Mesothelial cell of epicardium (in vitro differentiated cells): ENCODE measurements at regions not wholly inside any gene's neighbourhood (a gene's known extent, or its start where the extent isn't known, plus 50 kb on each side); places are given as distances from the start of the nearest gene placed in this dataset.
A peak's percentile ranks its signal among the peaks of the same experiment; 100 is the strongest.

Experiments used
- DNase-seq, 2 experiments: peaks; one replicate each; pipeline ENCODE4 v3.0.0; 2021; ENCODE audit warnings: low spot score in 2 of 2; ENCODE audit not compliant: unreplicated experiment in 2 of 2
- H3K27ac Mint-ChIP-seq: 2 replicates; pipeline ENCODE4 v1.8.0; 2021; ENCODE audit warnings: mixed read lengths
- H3K27me3 Mint-ChIP-seq: 2 replicates; pipeline ENCODE4 v1.8.0; 2021; ENCODE audit warnings: low read depth, mixed read lengths
- H3K36me3 Mint-ChIP-seq: 2 replicates; pipeline ENCODE4 v1.8.0; 2021; ENCODE audit warnings: mixed read lengths
- H3K4me1 Mint-ChIP-seq: 2 replicates; pipeline ENCODE4 v1.8.0; 2021; ENCODE audit warnings: mixed read lengths
- H3K4me3 Mint-ChIP-seq: 2 replicates; pipeline ENCODE4 v1.8.0; 2021; ENCODE audit warnings: mild to moderate bottlenecking, moderate library complexity, mixed read lengths
- H3K9me3 Mint-ChIP-seq: 2 replicates; pipeline ENCODE4 v1.8.0; 2021; ENCODE audit warnings: mixed read lengths
- CTCF ChIP-seq: fragments of 200-600 bp; sonication (generic); IDR thresholded peaks from one replicate; pipeline ENCODE4 v1.5.0; 2021; ENCODE audit warnings: antibody characterized with exemption; ENCODE audit not compliant: unreplicated experiment

- TF ChIP-seq CTCF: no peak
- no peak for DNase-seq
- H3K27ac Mint-ChIP-seq: peak overlapping the region; percentile 59
- H3K4me1 Mint-ChIP-seq: peaks cover 17% of the 10 kb centered on the region
- no peaks in the 10 kb centered on the region for H3K9me3 Mint-ChIP-seq
- no peak overlapping the region for H3K4me3 Mint-ChIP-seq
- H3K27me3 Mint-ChIP-seq: no peaks in the 10 kb centered on the region
- no peaks in the 10 kb centered on the region for H3K36me3 Mint-ChIP-seq
These were observed 402.1 kb upstream of the B3GALT2 start for GRCh38 chr1:193588311-193589082.

- H3K4me3 Mint-ChIP-seq: no peak overlapping the region
- peaks cover 15% of the 10 kb centered on the region for H3K4me1 Mint-ChIP-seq
- no peaks in the 10 kb centered on the region for H3K27me3 Mint-ChIP-seq
These were observed 398.4 kb upstream of the B3GALT2 start for GRCh38 chr1:193584731-193585239.

GRCh38 chr1:193581341-193581740, 394.9 kb upstream of the B3GALT2 start:
- Mint-ChIP-seq H3K27me3 (no peaks in the 10 kb centered on the region), H3K4me1 (peaks cover 2% of the 10 kb centered on the region), H3K9me3 (peaks cover 11% of the 10 kb centered on the region), H3K27ac (no peak overlapping the region), H3K4me3 (no peak overlapping the region), H3K36me3 (no peaks in the 10 kb centered on the region)
- DNase-seq: no peak
- TF ChIP-seq CTCF: no peak

More at GRCh38 chr1:193584731-193585239, 398.4 kb upstream of the B3GALT2 start:
- no peak for TF ChIP-seq CTCF
- Mint-ChIP-seq H3K36me3 (no peaks in the 10 kb centered on the region), H3K9me3 (peaks cover 11% of the 10 kb centered on the region), H3K27ac (no peak overlapping the region)
- no peak for DNase-seq

- Mint-ChIP-seq H3K27ac (no peak overlapping the region), H3K4me1 (peaks cover 2% of the 10 kb centered on the region), H3K9me3 (peaks cover 11% of the 10 kb centered on the region), H3K4me3 (no peak overlapping the region), H3K36me3 (no peaks in the 10 kb centered on the region), H3K27me3 (no peaks in the 10 kb centered on the region)
- no peak for DNase-seq
- no peak for TF ChIP-seq CTCF
These were observed 394.0 kb upstream of the B3GALT2 start for GRCh38 chr1:193580419-193580818.

- no peaks in the 10 kb centered on the region for H3K27me3 Mint-ChIP-seq
- peaks cover 12% of the 10 kb centered on the region for H3K9me3 Mint-ChIP-seq
- TF ChIP-seq CTCF: no peak
- DNase-seq: no peak
- H3K27ac Mint-ChIP-seq: no peak overlapping the region
- H3K4me1 Mint-ChIP-seq: no peaks in the 10 kb centered on the region
- H3K36me3 Mint-ChIP-seq: no peaks in the 10 kb centered on the region
- H3K4me3 Mint-ChIP-seq: no peak overlapping the region
These were observed 392.9 kb upstream of the B3GALT2 start for GRCh38 chr1:193579323-193579722.
